ENCODE measurements at regions not wholly inside any gene's neighbourhood (a gene's known extent, or its start where the extent isn't known, plus 50 kb on each side); places are given as distances from the start of the nearest gene placed in this dataset.

- no peak for DNase-seq
Observed at GRCh38 chr18:38635709-38636430, 1070.3 kb upstream of the CELF4 start.

DNA sequence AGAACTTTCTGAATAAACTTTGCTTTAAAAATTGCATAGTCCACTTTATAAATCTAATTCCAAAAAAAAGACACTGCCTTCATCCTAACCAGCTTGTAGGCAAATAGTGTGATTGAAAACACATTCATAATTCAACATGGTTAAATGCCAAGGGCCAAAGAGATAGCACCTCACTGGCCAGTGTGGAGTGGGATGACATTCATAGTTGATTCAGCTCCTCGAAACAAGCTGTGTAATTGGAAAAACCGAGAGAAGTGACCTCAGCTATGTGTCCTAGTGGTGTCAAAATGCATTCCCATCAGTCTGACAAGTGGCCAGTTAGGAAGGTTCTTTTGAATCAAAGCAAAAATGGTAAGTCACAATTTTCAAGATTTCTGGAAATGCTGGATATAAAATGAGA is 1068.5 kb upstream of the CELF4 start:
- no peak for DNase-seq

GRCh38 chr18:38633333-38633732 is 1067.7 kb upstream of the CELF4 start:
- no peak for DNase-seq

DNA sequence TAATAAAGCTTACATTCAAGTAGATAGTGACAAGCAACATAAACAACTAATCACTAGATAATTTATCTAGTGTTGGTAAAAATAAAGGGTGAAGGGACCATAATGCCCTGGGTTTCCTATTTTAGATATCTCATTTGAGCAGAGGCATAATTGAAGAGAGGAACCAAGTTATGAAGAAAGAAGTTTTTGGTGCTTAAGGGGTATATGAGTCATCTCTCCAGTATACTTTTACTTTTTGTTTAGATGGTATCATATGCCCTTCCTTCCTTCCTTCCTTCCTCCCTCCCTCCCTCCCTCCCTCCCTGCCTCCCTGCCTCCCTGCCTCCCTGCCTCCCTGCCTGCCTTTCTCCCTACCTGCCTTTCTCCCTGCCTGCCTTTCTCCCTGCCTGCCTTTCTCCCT is 1053.5 kb upstream of the CELF4 start:
- no peak for DNase-seq

DNA sequence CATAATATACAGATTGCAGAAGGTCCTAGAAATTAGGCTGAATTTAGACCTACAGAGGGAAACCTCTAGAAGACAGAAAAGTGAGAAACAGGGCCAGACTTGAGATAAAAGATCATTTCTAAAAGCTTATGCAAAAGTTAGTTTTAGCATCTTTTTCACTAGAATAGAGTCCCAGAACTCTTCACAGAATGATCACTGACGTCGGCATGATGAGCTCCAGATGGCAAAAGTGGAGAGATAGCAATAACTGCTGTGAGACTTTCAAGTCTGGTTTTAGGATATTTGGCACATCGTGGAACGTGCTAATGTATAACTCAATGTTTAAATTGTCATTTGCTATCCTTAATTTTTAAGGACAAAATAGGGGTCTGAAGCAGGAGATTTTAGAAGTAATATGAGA is 1050.7 kb upstream of the CELF4 start:
- DNase-seq, result no peak

GRCh38 chr18:38612904-38613303 is 1047.3 kb upstream of the CELF4 start:
- no peak for DNase-seq

DNA sequence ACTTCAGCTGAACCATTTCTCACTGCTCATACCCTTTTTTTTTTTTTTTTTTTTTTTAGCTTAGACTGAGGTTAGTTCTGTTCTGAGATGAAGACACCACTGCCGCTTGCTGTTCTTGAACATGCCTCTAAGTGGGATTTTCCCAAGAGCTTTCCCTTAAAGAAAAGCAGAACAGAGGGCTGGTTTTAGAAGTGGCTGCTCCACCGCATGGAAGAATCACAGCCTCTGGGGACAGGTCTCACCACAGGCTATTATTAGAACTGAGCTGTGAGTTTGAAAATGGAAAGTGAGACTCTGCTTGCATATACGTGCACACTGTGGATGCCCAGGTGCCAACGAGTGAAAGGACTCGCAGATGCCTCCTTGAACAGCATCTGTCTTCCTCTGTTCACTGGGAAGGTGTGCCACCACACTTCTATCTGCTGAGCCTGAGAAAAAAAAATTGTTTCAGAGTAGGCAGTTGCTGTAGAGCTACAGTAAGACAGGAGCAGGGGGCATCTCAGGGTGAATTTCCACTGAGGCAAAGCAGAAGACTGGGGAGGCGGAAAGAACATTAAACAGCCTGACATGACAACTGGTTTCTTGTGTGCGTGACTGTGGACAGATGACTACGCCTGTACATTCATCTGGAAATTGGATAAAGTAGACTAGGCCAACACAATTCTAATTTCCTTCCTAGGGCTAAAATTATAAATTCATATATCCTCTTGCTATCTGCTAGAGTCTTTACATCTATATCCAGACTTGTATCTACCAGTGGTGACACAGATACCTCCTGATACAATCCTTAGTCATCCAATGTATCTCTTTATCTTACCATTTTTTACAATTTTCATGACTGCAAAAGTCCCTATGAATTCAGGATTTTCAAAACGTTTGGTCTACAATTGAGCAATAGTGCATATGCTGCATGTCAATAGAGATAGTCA is 1045.7 kb upstream of the CELF4 start:
- DNase-seq, result no peak

DNA sequence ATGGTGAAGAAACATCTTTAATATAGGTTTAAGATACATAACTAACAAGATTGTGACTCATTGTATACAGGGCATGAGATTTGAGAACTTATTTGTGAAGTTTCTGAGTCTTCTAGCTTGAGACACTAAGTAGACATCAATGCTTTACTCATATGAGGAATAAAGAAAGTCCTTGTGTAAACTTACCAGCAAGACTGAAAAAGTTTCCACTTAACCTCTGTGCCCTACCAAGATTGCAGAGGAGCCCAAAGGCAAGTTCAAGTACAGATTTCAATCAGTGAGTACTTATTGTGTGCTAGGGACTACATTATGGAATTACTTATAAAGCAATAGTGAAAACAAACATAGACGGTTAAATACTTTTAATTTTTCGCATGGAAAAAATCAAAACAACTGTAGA is 1041.2 kb upstream of the CELF4 start:
- DNase-seq, result no peak

- DNase-seq, result no peak
Observed at GRCh38 chr18:38602341-38602740, 1036.7 kb upstream of the CELF4 start.

GRCh38 chr18:38587571-38587970 is 1022.0 kb upstream of the CELF4 start:
- no peak for DNase-seq

DNA sequence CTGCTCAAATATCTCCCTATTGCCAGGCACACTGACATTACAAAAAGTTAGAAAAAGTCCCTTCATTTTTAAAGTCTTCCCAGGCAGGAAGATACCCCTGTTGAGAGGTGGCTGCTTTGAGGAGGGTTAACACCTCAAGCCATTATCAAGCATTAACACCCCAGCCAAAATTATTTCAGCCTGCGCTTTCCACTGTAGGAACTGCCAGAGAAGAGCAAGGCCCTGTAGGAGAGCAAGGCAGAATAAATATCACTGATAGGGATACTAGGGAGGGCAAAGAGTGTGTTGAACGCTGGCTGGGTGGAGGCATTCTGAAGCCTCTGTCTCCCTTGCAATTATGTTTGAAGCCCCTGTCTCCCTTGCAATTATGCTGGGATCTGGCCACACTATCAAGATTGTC is 1020.7 kb upstream of the CELF4 start:
- no peak for DNase-seq

DNA sequence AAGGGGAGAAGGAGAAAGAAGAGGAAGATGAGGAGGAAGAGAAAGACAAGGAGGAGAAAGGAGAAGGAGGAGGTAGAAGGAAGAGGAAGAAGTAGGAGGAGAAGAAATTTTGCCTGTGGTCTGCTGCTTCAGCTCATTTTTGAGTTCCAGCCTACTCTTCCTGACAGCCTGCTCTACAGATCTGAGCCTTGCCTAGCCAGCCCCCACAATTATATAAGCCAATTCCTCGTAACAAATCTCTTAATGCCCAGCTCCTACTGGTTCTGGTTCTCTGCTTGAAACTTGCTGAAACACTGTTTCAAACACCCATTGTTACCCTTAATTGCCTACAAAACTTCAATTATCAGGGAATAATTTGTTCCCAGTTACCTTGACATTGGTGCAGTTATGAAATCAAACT is 1014.2 kb upstream of the CELF4 start:
- no peak for DNase-seq

DNA sequence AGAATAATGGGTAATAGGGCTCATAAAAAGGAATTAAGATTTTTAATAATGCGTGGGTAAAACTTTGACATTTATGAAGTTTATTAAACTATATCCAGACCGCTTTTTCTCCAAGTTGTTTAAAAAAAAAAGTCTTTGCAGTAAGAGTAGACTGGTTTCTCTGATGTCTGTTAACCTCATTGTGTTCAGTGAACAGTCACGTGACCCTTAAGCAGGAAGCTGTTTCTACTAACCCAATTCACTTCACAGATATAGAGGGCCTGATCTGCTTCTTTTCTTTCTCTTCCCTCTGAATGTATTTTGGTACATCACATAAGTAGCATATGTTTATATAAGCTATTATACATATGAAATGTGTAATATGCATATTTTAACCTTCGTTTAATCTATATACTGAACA is 1011.3 kb upstream of the CELF4 start:
- peak; percentile 37 for DNase-seq

DNA sequence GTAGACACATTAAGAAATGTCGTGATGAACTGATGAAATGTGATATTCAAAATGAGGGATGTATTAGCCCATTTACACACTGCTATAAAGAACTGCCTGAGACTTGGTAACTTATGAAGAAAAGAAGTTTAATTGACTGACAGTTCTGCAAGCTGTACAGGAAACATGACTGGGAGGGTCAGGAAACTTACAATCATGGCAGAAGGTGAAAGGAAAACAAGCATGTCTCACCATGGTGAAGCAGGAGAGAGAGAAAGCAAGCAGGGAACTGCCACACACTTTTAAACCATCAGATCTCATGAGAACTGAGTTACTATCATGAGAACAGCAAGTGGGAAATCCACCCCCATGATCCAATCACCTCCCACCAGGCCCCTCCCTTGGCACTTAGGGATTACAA is 1010.8 kb upstream of the CELF4 start:
- DNase-seq, result peak; percentile 16

DNA sequence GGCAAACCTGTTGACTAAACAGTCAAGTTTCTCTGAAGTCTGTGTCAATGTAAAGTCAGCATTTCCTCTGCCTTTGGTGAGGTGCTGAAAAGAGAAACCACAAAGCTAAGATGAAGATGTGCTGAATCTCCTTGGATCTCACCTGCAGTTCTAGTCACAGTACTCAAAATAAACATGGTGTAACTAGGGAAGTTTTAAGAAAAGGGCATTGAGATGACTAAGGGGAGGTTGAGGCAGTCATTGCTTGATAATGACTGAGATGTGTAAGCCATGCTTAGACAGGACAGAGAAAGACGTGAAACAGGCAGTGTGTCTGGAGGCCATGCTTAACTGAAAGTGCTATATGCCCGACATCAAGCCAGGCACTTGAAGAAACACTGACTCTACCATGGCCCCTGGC is 1010.0 kb upstream of the CELF4 start:
- DNase-seq, result peak; percentile 26

GRCh38 chr18:38575023-38575422 is 1009.4 kb upstream of the CELF4 start:
- no peak for DNase-seq

DNA sequence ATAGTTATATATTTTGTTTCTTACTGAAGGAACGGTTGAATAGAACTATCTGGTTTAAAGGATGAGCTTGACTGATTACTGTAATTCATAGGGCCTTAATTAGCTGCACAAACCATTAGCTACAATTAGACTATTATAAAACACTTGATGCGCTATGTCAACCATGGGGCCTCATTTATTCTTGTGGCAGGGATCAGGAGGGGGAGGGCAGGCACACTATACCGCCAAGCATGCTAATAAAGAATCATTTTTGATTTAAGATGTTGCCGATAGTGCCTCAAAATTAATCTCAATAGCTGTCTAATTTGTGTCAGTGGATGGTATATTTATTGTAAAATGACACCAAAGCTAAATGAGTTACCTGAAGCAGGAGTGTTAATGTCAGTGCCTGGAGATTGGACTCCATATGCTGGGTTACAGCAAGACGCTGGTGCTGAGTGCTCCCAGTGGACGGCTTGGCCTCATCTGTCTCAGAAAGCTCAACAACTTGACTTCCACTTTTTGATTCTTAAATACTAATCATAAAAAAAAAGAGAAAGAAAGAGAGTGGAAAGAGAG is 1007.0 kb upstream of the CELF4 start:
- DNase-seq, result no peak

GRCh38 chr18:38571651-38572050 is 1006.1 kb upstream of the CELF4 start:
- no peak for DNase-seq

GRCh38 chr18:38565513-38565912 is 999.9 kb upstream of the CELF4 start:
- DNase-seq, result no peak

DNA sequence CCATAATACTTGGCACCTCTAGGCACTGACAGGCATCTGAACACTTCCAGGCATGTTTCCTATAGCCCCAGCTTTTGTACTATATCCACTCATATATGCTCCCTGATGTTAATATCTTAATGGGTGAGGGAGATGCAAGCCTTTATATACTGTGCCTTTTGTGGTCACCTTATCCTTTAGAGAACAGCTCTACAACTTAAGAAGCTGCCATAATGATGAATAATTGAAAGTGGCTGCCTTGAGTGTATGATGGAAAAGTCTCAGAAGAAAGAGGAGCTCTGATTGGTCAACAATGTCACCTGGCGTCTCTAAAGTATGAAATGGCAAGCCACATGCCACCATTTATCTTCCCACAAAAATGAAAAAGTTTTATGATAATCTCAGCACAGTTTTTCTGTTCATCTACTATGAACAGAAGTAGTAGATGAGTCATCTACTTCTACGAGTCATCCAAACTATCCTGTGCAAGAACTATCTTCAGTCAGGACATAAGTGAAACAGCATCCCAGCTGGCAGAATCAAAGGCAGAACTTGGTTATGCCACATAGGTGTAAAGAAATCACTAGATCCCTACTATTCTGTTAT is 997.9 kb upstream of the CELF4 start:
- DNase-seq, result no peak

- no peak for DNase-seq
Observed at GRCh38 chr18:38557006-38557405, 991.4 kb upstream of the CELF4 start.

DNA sequence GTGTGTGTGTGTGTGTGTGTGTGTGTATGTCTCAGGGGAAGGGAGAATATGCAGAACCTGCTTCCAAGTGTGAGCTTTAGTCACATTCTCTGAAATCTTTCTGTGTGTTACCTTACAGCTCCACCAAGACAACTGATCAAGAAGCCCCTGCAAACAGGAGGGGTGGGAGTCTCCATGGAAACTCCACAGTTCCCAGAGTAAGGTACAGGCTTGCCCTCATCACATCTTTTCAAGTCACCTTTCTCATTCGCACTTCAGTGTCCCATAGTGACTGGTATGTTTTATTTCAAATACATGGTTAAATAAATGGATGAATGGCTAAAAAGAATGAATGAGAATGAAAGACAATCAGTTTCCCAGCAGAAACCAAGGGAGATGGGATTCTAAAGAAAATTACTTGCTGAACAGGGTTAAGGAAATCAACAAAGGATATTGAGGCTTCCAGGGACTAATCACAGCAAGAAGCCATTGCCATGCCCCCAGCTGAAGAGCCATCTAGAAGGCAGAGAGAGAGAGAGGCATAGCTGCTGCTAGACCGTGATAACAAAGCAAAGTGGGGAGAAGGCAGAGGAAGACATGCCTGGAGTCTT is 987.2 kb upstream of the CELF4 start:
- DNase-seq, result no peak

DNA sequence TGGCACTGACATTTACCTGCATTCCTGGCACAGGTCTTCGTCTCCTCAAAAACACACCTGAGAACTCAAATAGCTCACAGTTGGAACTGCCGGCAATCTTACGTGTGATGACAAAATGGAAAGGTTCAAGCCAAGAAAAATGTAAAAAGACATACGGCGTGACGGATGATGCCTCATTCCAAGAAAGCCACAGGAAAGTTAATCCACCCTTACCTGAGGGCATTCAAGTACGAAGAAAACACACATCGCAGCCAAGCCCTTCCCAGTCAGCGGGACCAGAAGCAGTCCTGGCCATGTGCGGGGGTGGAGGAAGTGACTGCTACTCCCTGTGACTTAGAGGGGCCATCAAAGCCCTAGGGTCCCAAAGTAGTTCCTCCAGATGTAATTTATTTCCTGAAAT is 986.3 kb upstream of the CELF4 start:
- DNase-seq, result no peak

Measured in CD4-positive, alpha-beta T cell treated with Interleukin-17A for 1 hour (primary cell).